ENCODE measurements at regions not wholly inside any gene's neighbourhood (a gene's known extent, or its start where the extent isn't known, plus 50 kb on each side); places are given as distances from the start of the nearest gene placed in this dataset.
"Not testable (repeated sequence)": the region's sequence is repeated elsewhere in the genome, so short reads cannot be mapped to it uniquely, and the experiment has no call there.

DNA sequence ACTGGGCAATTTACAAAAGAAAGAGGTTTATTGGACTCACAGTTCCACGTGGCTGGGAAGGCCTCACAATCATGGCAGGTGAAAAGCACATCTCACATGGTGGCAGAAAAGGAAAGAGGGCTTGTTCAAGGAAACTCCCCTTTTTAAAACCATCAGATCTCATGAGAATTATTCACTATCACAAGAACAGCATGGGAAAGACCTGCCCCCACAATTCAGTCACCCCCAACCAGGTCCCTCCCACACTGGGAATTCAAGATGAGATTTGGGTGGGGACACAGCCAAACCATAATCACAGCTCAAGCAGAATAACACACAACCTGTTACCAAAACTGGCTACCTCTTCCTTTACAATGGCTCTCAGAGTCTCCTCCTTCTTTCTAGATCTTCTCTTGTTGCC is 85.5 kb downstream of the VCPKMT start:
- TF ChIP-seq, protein P1, sequence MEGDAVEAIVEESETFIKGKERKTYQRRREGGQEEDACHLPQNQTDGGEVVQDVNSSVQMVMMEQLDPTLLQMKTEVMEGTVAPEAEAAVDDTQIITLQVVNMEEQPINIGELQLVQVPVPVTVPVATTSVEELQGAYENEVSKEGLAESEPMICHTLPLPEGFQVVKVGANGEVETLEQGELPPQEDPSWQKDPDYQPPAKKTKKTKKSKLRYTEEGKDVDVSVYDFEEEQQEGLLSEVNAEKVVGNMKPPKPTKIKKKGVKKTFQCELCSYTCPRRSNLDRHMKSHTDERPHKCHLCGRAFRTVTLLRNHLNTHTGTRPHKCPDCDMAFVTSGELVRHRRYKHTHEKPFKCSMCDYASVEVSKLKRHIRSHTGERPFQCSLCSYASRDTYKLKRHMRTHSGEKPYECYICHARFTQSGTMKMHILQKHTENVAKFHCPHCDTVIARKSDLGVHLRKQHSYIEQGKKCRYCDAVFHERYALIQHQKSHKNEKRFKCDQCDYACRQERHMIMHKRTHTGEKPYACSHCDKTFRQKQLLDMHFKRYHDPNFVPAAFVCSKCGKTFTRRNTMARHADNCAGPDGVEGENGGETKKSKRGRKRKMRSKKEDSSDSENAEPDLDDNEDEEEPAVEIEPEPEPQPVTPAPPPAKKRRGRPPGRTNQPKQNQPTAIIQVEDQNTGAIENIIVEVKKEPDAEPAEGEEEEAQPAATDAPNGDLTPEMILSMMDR (IDR thresholded peaks at IDR 0.05): not testable (repeated sequence)
- TF ChIP-seq POLR2A (IDR thresholded peaks at IDR 0.05): not testable (repeated sequence)

All from lower leg skin (tissue), 3 donors.